ENCODE measurements at regions not wholly inside any gene's neighbourhood (a gene's known extent, or its start where the extent isn't known, plus 50 kb on each side); places are given as distances from the start of the nearest gene placed in this dataset.

GRCh38 chr14:105971593-105972500 lies 445.5 kb downstream of the TMEM121 start:
- TF ChIP-seq USF2 (IDR thresholded peaks at IDR 0.05; ENCODE audit: low read length) = no peak
- TF ChIP-seq TAF1 (IDR thresholded peaks at IDR 0.05; ENCODE audit: low read depth, low read length) = no peak

Data from H1 (cell line).